Nephron (organoid): ENCODE measurements at regions not wholly inside any gene's neighbourhood (a gene's known extent, or its start where the extent isn't known, plus 50 kb on each side); places are given as distances from the start of the nearest gene placed in this dataset.

Experiments
- H3K27ac Mint-ChIP-seq, 3 experiments: 2 replicates each; pipeline ENCODE4 v1.8.0; 2020; ENCODE audit warnings: mixed read lengths in 3 of 3, mild to moderate bottlenecking in 2 of 3, moderate library complexity in 1 of 3
- H3K27me3 Mint-ChIP-seq: 2 replicates; pipeline ENCODE4 v1.8.0; 2021; ENCODE audit warnings: low read depth, mild to moderate bottlenecking, moderate library complexity, mixed read lengths
- H3K36me3 Mint-ChIP-seq: 2 replicates; pipeline ENCODE4 v1.8.0; 2020; ENCODE audit warnings: low read depth, mixed read lengths
- H3K4me1 Mint-ChIP-seq: 2 replicates; pipeline ENCODE4 v1.8.0; 2020; ENCODE audit warnings: mixed read lengths
- H3K4me3 Mint-ChIP-seq, 3 experiments: 2 replicates each; pipeline ENCODE4 v1.8.0; 2020; ENCODE audit warnings: mild to moderate bottlenecking in 3 of 3, mixed read lengths in 3 of 3, moderate library complexity in 2 of 3
- H3K9me3 Mint-ChIP-seq: 2 replicates; pipeline ENCODE4 v1.8.0; 2020; ENCODE audit warnings: mixed read lengths
- TF ChIP-seq, protein P1 (sequence below), 3 experiments: fragments of 200-600 bp; sonication (generic); IDR thresholded peaks; one replicate each; pipeline ENCODE4 v1.5.0; 2021; ENCODE audit warnings: antibody characterized with exemption in 3 of 3; ENCODE audit not compliant: unreplicated experiment in 3 of 3

GRCh38 chr9:135309763-135310125, 169.8 kb upstream of the PPP1R26 start:
- no peak overlapping the region for H3K4me3 Mint-ChIP-seq
- TF ChIP-seq, protein P1, sequence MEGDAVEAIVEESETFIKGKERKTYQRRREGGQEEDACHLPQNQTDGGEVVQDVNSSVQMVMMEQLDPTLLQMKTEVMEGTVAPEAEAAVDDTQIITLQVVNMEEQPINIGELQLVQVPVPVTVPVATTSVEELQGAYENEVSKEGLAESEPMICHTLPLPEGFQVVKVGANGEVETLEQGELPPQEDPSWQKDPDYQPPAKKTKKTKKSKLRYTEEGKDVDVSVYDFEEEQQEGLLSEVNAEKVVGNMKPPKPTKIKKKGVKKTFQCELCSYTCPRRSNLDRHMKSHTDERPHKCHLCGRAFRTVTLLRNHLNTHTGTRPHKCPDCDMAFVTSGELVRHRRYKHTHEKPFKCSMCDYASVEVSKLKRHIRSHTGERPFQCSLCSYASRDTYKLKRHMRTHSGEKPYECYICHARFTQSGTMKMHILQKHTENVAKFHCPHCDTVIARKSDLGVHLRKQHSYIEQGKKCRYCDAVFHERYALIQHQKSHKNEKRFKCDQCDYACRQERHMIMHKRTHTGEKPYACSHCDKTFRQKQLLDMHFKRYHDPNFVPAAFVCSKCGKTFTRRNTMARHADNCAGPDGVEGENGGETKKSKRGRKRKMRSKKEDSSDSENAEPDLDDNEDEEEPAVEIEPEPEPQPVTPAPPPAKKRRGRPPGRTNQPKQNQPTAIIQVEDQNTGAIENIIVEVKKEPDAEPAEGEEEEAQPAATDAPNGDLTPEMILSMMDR (IDR thresholded peaks at IDR 0.05; ENCODE audit: unreplicated experiment in 3 of 3) = no peak
- peaks cover 17% of the 10 kb centered on the region for H3K9me3 Mint-ChIP-seq
- peaks cover 57% of the 10 kb centered on the region for H3K27me3 Mint-ChIP-seq
- H3K27ac Mint-ChIP-seq = no peak overlapping the region
- H3K4me1 Mint-ChIP-seq = no peaks in the 10 kb centered on the region
- H3K36me3 Mint-ChIP-seq = peaks cover 4% of the 10 kb centered on the region

DNA sequence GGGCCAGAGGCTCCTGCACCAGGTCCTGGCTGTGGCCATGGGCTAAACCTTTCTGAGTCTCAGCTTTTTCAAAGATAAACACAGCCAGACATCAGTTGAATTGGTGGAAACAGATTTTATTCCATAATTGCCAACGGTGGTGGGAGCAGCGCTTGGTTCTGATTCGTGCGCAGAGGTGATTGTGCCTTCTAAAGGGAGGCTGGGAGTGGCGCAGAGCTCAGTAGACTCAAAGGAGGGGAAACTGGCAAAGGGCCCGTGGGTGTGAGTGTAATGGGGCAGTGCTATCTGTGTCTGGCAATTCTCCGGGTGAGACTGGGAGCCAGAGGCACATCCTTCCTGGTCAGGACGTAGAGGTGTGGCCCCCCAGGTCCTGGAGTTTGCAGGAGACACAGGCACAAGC, 169.4 kb upstream of the PPP1R26 start:
- Mint-ChIP-seq H3K9me3 (peaks cover 17% of the 10 kb centered on the region), H3K4me1 (no peaks in the 10 kb centered on the region), H3K27ac (no peak overlapping the region), H3K27me3 (peaks cover 57% of the 10 kb centered on the region), H3K36me3 (peaks cover 4% of the 10 kb centered on the region), H3K4me3 (no peak overlapping the region)
- TF ChIP-seq, protein P1 (IDR thresholded peaks at IDR 0.05; ENCODE audit: unreplicated experiment in 3 of 3) = no peak

- Mint-ChIP-seq H3K9me3 (peaks cover 14% of the 10 kb centered on the region), H3K36me3 (peaks cover 4% of the 10 kb centered on the region), H3K4me3 (no peak overlapping the region), H3K27ac (no peak overlapping the region), H3K27me3 (peaks cover 41% of the 10 kb centered on the region), H3K4me1 (no peaks in the 10 kb centered on the region)
- TF ChIP-seq, protein P1 (IDR thresholded peaks at IDR 0.05; ENCODE audit: unreplicated experiment in 3 of 3) = no peak
These were observed 164.0 kb upstream of the PPP1R26 start for GRCh38 chr9:135315572-135315971.

DNA sequence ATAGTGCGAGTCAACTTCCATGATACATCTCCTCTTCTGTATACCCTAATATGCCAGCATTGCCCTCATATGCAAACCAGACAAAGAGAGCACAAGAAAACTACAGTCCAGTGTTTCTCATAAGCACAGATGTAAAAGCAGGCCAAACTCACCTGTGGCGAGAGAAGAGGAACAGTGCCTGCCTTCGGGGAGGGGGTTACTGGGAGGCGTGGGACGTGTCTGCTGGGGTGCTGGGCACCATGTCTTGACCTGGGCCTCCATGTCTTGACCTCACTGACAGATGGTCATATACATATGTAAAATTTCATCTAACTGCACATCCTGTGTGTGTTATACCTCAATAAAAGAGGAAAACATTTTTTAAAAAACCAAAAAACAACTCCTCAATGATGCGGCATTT, 159.3 kb upstream of the PPP1R26 start:
- Mint-ChIP-seq H3K27ac (no peak overlapping the region), H3K27me3 (peaks cover 44% of the 10 kb centered on the region), H3K36me3 (no peaks in the 10 kb centered on the region), H3K4me1 (no peaks in the 10 kb centered on the region), H3K9me3 (no peaks in the 10 kb centered on the region), H3K4me3 (no peak overlapping the region)
- TF ChIP-seq, protein P1 (IDR thresholded peaks at IDR 0.05; ENCODE audit: unreplicated experiment in 3 of 3) = no peak

DNA sequence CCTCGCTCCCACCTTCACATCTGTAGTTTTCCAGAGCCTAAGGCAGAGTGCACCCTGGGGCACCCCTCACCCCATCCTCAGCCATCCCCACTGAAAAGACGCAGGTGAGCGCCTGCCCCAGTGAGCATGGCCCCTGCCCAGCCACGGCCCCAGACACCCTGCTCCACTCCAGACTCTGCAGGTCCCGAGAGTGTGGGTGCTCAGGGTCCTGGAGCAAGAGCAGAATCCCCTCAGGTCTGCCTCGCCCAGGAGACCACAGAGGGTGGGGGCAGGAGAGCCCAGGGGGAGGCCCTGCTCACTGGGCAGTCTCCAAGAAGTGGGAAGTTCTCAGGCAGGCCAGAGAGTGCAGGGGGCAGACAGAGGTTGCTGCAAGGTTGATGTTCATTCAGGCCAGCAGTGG, 158.6 kb upstream of the PPP1R26 start:
- Mint-ChIP-seq H3K4me3 (no peak overlapping the region), H3K4me1 (no peaks in the 10 kb centered on the region), H3K36me3 (no peaks in the 10 kb centered on the region), H3K9me3 (no peaks in the 10 kb centered on the region), H3K27me3 (peaks cover 42% of the 10 kb centered on the region), H3K27ac (no peak overlapping the region)
- TF ChIP-seq, protein P1 (IDR thresholded peaks at IDR 0.05; ENCODE audit: unreplicated experiment in 3 of 3) = no peak

DNA sequence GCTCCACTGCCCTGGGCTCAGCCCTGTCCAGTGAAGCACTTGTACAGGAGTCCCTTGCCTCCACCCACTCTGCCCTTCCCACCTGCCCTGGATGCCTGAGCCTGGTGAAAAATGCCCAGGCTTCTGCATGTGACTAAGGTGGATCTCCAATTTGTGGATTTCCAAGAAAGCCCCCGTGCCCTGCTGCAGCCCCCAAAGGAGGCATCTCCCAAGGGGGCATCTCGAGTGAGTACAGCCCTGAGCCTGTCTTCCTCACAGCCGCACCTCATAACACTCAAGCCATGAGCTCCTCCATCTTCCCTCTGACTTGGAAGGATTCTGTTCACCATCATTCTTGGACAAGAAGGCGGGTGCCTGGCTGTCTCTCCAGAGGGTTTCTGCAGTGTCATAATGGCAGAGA, 158.0 kb upstream of the PPP1R26 start:
- no peaks in the 10 kb centered on the region for H3K9me3 Mint-ChIP-seq
- TF ChIP-seq, protein P1 (IDR thresholded peaks at IDR 0.05; ENCODE audit: unreplicated experiment in 3 of 3) = no peak
- H3K4me1 Mint-ChIP-seq = no peaks in the 10 kb centered on the region
- H3K36me3 Mint-ChIP-seq = no peaks in the 10 kb centered on the region
- H3K27ac Mint-ChIP-seq = no peak overlapping the region
- H3K27me3 Mint-ChIP-seq = peaks cover 38% of the 10 kb centered on the region
- no peak overlapping the region for H3K4me3 Mint-ChIP-seq
